Activated T-cell treated with anti-CD3 and anti-CD28 coated beads, Interleukin-2, amount 50 U/mL, for 1 hour (primary cell): ENCODE measurements at regions not wholly inside any gene's neighbourhood (a gene's known extent, or its start where the extent isn't known, plus 50 kb on each side); places are given as distances from the start of the nearest gene placed in this dataset.

ENCODE experiments used
- DNase-seq: peaks from one replicate; pipeline ENCODE4 v3.0.0-alpha.2; 2020

- DNase-seq, result no peak
These were observed 1243.4 kb downstream of the MAT2B start for GRCh38 chr5:164748861-164749260.

GRCh38 chr5:164753434-164753833, 1248.0 kb downstream of the MAT2B start:
- DNase-seq, result no peak

- no peak for DNase-seq
These were observed 1257.8 kb downstream of the MAT2B start for GRCh38 chr5:164763206-164763605.

DNA sequence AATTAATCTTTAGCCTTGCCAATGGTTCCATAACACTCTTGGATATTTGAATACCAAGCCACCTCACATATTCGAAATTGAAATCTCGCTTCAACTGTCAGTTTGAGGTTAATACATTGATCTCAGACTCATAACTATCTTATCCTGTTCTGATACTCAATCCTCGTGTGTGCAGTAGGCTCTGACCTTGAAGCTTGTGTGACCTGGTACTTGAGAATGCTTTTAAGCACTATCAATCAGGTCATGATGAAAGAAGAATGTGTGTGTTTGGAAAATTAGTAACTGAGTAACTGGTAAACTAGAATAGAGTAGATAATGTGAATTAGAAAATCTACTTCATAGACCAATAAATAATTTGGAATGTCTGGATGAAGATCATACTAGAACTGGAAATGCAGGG, 1266.7 kb downstream of the MAT2B start:
- no peak for DNase-seq

- no peak for DNase-seq
These were observed 1278.8 kb downstream of the MAT2B start for GRCh38 chr5:164784230-164784629.

DNA sequence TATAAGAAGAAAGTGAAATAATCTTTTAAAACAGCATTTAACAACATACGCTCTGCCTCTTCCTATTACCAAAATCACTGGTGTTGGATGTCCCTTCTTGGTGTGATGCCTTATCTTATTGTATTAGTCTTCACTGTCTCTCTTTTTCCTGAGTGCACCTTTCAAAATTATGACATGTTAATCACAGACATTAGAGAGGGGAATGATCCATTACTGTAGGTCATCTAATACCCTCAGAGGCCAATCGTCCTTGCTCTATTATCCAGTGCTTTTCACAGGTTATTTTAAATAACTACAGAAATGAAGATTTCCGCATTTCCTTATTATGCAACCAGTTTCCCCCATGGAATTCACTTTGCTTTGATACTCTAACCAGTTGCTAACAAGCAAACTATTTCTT, 1292.7 kb downstream of the MAT2B start:
- DNase-seq, result no peak

DNA sequence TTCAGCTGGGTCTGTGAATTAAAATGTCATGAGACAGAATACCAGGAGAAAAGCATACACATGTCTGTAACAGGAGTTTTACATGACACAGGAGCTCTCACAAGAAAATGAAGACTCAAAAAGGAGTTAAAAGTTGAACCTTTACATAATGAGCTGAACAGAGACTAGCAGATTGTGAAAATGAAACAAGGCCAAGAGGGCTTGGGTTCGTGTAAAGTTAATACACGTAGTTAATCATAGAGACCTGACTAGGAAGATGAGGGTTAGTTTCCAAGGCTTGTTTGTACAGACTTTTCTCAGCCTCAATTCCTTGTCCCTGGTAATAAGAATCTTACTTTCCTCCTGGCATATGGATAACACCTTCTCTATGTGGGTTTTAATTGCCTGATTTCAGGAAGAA, 1294.0 kb downstream of the MAT2B start:
- DNase-seq, result no peak

- no peak for DNase-seq
These were observed 1296.5 kb downstream of the MAT2B start for GRCh38 chr5:164801910-164802309.

DNA sequence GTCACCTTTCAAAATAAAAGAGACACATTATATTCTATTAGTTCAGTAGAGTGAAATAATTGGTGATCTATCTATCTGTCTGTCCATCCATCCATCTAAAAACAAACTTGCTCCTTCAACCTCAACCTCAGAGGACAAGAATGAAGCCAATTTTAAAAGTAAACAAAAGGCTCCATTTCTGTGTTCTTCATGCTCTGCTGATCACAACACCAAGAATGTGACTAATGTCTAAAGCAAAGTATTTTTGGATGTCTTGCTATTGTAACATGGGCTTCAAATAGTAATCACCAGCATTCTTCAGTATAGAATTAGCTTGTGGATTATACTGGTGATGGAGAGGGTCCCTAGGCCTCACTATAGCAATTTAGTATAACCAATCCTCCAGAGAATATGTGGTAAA, 1304.4 kb downstream of the MAT2B start:
- no peak for DNase-seq

GRCh38 chr5:164818445-164818844, 1313.0 kb downstream of the MAT2B start:
- DNase-seq, result no peak

DNA sequence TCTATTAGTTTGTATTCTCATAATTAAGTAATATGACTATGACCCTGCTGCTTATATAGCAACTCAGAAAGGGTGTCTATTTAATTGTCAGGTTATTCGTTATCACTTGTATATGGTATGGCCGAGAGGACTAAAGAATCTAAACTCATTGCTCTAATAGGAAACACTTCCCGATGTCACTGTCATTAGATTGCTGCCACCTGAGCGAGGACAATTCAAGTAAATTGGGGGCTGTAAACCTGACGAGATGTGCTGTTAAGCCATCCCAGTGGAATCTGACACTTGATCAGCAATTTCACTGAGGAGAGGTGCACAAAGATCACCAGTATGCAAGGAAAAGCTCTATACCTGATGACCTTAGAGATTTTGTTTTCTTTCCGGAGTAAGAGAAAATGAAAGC, 1319.3 kb downstream of the MAT2B start:
- DNase-seq, result no peak

- no peak for DNase-seq
These were observed 1327.1 kb downstream of the MAT2B start for GRCh38 chr5:164832516-164832915.

DNA sequence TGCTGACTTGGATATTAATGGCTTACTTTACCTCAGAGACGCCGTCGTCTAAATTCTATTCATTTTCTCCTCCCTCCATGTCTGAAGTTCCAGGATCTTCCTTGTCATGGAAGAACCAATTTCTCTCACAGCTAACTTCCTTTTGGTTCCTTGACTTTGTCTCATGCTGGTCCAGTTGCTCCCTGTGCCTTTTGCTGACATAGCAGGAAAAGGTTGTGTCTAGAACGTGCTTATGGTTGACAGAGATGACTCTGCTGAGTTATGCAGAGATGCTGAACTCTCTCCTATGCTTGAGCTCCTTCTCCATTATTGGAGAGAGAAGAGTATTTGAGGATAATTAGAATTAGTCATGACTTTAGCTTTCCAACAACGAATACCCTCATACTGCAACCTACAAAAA, 1338.9 kb downstream of the MAT2B start:
- DNase-seq, result no peak

GRCh38 chr5:164860896-164861295, 1355.5 kb downstream of the MAT2B start:
- DNase-seq, result no peak

- DNase-seq, result no peak
These were observed 1356.2 kb downstream of the MAT2B start for GRCh38 chr5:164861610-164862009.

DNA sequence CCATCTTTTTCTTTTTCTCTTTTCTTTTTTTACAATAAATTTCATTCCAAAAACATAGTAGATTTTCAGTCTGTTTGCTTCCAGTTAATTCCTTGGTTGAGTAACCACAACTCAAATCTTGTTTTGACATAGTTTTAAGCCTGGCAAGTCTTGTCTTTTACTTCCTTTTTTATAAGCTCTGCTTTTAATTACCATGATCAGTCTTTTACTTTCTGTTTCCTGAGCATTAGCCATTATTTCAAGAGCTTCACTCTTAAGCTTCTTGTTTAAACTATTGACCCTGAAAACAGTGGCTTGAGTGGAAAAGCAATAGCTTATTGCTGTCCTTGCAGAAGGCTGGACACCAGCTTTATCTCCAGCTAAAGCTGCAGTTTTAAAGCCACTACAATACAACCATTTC, 1363.3 kb downstream of the MAT2B start:
- DNase-seq, result no peak

DNA sequence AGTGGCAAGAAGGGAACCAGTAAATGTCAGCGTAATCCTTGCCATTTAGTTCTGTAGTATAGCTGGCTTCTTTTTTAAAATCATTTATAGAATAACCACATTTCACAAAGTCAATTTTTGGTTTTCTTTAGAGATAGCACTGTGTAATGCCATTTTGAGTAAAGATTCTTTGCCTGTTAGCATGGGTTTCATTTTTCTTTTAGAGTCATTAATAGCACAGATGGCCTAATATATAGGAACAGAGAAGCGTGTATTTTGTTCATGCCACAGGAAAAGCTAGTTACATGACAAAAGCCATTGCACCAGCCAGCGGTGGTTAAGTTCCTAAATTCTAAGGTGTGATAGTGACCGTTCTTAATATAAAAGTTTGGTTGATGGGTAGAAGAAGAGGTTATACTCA, 1363.9 kb downstream of the MAT2B start:
- DNase-seq, result no peak

- DNase-seq, result no peak
These were observed 1371.4 kb downstream of the MAT2B start for GRCh38 chr5:164876793-164877192.

- DNase-seq, result no peak
These were observed 1376.0 kb downstream of the MAT2B start for GRCh38 chr5:164881442-164881841.

GRCh38 chr5:164885179-164885578, 1379.8 kb downstream of the MAT2B start:
- no peak for DNase-seq

GRCh38 chr5:164893071-164893470, 1387.7 kb downstream of the MAT2B start:
- DNase-seq, result no peak

- no peak for DNase-seq
These were observed 1393.3 kb downstream of the MAT2B start for GRCh38 chr5:164898705-164899104.

GRCh38 chr5:164909673-164910072, 1404.3 kb downstream of the MAT2B start:
- DNase-seq, result no peak

DNA sequence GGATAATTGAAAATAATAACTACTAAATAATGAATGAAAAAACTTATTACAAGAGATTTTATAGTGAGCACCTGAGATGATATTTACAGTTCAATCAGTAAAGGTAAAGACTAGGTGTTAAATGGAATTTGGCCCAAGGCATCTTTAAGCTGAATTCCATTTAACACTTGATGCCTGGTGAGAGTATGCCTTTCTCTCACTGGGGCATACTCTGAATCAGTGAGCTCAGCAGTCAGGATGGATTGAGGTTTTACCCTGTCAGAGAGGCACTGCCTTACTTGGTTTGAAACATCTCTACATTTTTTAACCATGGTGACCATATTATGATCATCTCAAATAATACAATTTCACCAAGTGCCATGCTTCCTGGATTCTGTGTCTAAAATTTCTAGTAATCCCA, 1416.3 kb downstream of the MAT2B start:
- DNase-seq, result no peak

DNA sequence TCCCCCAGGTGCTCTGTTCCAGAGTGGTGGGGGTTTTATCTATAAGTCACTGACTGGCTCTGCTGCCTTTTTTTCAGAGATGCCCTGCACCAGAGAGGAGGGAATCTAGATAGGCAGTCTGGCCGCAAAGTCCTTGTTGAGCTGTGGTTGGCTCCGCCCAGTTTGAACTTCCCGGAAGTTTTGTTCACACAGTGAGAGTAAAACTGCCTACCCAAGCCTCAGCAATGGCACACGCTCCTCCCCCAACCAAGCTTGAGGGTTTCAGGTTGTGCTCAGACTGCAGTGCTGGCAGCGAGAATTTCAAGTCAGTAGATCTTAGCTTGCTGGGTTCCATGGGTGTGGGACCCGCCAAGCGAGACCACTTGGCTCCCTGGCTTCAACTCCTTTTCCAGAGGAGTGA, 1428.6 kb downstream of the MAT2B start:
- DNase-seq, result no peak

DNA sequence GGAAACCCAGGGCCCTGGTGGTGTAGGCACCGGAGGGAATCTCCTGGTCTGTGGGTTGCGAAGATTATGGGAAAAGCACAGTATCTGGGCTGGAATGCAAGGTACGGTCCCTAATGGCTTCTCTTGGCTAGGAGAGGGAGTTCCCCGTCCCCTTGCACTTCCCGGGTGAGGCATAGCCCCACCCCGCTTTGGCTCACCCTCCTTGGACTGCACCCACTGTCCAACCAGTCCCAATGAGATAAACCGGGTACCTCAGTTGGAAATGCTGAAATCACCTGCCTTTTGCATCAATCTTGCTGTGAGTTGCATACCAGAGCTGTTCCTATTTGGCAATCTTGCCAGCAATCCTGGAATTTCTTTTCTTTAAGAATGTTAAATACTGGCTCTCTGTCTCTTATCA, 1429.1 kb downstream of the MAT2B start:
- DNase-seq, result no peak
